MCF 10A (cell line): ENCODE measurements at regions not wholly inside any gene's neighbourhood (a gene's known extent, or its start where the extent isn't known, plus 50 kb on each side); places are given as distances from the start of the nearest gene placed in this dataset.

Experiments used
- BruUV-seq: library from RNA; stranded (reverse); fragments of 400-500 nt; replicated peaks from 2 replicates; lab custom pipeline; 2021; lab: Mats Ljungman, UMichigan
- CTCF ChIA-PET: fragments of 300-600 bp; sonication (Branson Sonifier 250); formaldehyde crosslinking; extraction: SDS; loops from one replicate; lab custom pipeline; 2021; ENCODE audit warnings: antibody characterized with exemption, inconsistent platforms; lab: Yijun Ruan, JAX
- POLR2A ChIA-PET: fragments of 300-600, 350-650 bp; sonication (Branson Sonifier 250); formaldehyde crosslinking; extraction: SDS; loops from one replicate; lab custom pipeline; 2020; ENCODE audit warnings: antibody characterized with exemption, inconsistent platforms; lab: Yijun Ruan, JAX
- DNase-seq: peaks from one replicate; pipeline ENCODE4 v3.0.0-alpha.2; 2018; ENCODE audit not compliant: unreplicated experiment
- H3K27ac Mint-ChIP-seq: one replicate; pipeline ENCODE4 v1.8.0; 2022; ENCODE audit warnings: mild to moderate bottlenecking, low read depth, mixed read lengths; ENCODE audit not compliant: unreplicated experiment
- H3K27me3 Mint-ChIP-seq: one replicate; pipeline ENCODE4 v1.8.0; 2022; ENCODE audit warnings: mixed read lengths; ENCODE audit not compliant: insufficient read depth, unreplicated experiment
- H3K36me3 Mint-ChIP-seq: one replicate; pipeline ENCODE4 v1.8.0; 2022; ENCODE audit warnings: mild to moderate bottlenecking, moderate library complexity, mixed read lengths; ENCODE audit not compliant: insufficient read depth, unreplicated experiment
- H3K4me1 Mint-ChIP-seq: one replicate; pipeline ENCODE4 v1.8.0; 2022; ENCODE audit warnings: mixed read lengths; ENCODE audit not compliant: insufficient read depth, unreplicated experiment
- H3K4me3 Mint-ChIP-seq: one replicate; pipeline ENCODE4 v1.8.0; 2022; ENCODE audit warnings: mild to moderate bottlenecking, moderate library complexity, mixed read lengths; ENCODE audit not compliant: unreplicated experiment
- H3K9me3 Mint-ChIP-seq: one replicate; pipeline ENCODE4 v1.8.0; 2022; ENCODE audit warnings: mixed read lengths; ENCODE audit not compliant: unreplicated experiment
- intact Hi-C: fragments of 100-400 bp; cut with micrococcal nuclease; formaldehyde crosslinking; loops from 2 replicates; pipeline ENCODE4 v1.14.1; 2022
- TF ChIP-seq, protein P1 (sequence below): fragments of 200-600 bp; IDR thresholded peaks from one replicate; pipeline ENCODE4 v1.8.0; 2022; ENCODE audit warnings: antibody characterized with exemption, mild to moderate bottlenecking; ENCODE audit not compliant: unreplicated experiment

- BruUV-seq = no TSS peak
- no peak for DNase-seq
- H3K36me3 Mint-ChIP-seq = no peaks in the 10 kb centered on the region
- no peaks in the 10 kb centered on the region for H3K9me3 Mint-ChIP-seq
- H3K27me3 Mint-ChIP-seq = peaks cover 19% of the 10 kb centered on the region
- H3K4me3 Mint-ChIP-seq = no peak overlapping the region
- TF ChIP-seq, protein P1, sequence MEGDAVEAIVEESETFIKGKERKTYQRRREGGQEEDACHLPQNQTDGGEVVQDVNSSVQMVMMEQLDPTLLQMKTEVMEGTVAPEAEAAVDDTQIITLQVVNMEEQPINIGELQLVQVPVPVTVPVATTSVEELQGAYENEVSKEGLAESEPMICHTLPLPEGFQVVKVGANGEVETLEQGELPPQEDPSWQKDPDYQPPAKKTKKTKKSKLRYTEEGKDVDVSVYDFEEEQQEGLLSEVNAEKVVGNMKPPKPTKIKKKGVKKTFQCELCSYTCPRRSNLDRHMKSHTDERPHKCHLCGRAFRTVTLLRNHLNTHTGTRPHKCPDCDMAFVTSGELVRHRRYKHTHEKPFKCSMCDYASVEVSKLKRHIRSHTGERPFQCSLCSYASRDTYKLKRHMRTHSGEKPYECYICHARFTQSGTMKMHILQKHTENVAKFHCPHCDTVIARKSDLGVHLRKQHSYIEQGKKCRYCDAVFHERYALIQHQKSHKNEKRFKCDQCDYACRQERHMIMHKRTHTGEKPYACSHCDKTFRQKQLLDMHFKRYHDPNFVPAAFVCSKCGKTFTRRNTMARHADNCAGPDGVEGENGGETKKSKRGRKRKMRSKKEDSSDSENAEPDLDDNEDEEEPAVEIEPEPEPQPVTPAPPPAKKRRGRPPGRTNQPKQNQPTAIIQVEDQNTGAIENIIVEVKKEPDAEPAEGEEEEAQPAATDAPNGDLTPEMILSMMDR = no peak
- peaks cover 10% of the 10 kb centered on the region for H3K4me1 Mint-ChIP-seq
- intact Hi-C loops = no loop called here
- POLR2A ChIA-PET = no interaction called here
- CTCF ChIA-PET = no interaction called here
- no peak overlapping the region for H3K27ac Mint-ChIP-seq
Measured at GRCh38 chr2:109059474-109060165, 69.4 kb upstream of the SH3RF3 start.

- BruUV-seq = no TSS peak
- H3K4me1 Mint-ChIP-seq = peaks cover 10% of the 10 kb centered on the region
- ChIA-PET POLR2A (no interaction called here), CTCF (interaction anchor here (0.8 kb wide), 2 partner anchors 16 to 69 kb away, joined by 3 read pairs; no protein-coding TSS in a partner anchor)
- no peaks in the 10 kb centered on the region for H3K36me3 Mint-ChIP-seq
- peaks cover 18% of the 10 kb centered on the region for H3K27me3 Mint-ChIP-seq
- intact Hi-C loops = no loop called here
- H3K9me3 Mint-ChIP-seq = no peaks in the 10 kb centered on the region
- H3K27ac Mint-ChIP-seq = no peak overlapping the region
- no peak overlapping the region for H3K4me3 Mint-ChIP-seq
- DNase-seq = no peak
- TF ChIP-seq, protein P1 = no peak
Measured at GRCh38 chr2:109058802-109059201, 69.8 kb upstream of the EDAR start.

DNA sequence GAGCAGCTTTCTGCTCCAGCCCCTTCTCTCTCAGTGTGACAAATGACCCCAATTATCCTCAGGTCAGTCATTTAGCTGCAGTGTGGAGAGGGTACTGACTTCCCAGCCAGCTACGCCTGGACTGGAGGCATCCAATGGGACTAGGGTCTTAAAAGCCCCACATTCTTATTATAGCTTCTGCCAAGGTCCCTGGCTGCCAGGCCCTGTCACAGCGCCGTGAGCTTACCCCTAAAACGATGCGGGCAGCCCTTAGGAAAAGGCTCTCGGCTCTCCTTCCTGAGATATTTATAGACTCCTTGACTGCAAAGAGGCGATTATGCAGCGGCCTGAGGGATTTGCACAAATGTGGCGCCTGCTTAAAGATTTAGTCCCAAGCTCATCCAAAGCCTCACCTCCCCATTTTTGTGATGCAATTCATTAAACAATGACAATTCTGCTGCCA is 69.2 kb upstream of the EDAR start:
- H3K4me1 Mint-ChIP-seq = peaks cover 4% of the 10 kb centered on the region
- ChIA-PET CTCF (interaction anchor here (0.6 to 0.8 kb wide), 3 partner anchors 15 to 466 kb away, joined by 3 read pairs; no protein-coding TSS in a partner anchor), POLR2A (no interaction called here)
- H3K27ac Mint-ChIP-seq = no peak overlapping the region
- peaks cover 18% of the 10 kb centered on the region for H3K27me3 Mint-ChIP-seq
- BruUV-seq = no TSS peak
- TF ChIP-seq, protein P1 = no peak
- H3K36me3 Mint-ChIP-seq = no peaks in the 10 kb centered on the region
- no peaks in the 10 kb centered on the region for H3K9me3 Mint-ChIP-seq
- DNase-seq = no peak
- no peak overlapping the region for H3K4me3 Mint-ChIP-seq
- intact Hi-C loops = no loop called here

DNA sequence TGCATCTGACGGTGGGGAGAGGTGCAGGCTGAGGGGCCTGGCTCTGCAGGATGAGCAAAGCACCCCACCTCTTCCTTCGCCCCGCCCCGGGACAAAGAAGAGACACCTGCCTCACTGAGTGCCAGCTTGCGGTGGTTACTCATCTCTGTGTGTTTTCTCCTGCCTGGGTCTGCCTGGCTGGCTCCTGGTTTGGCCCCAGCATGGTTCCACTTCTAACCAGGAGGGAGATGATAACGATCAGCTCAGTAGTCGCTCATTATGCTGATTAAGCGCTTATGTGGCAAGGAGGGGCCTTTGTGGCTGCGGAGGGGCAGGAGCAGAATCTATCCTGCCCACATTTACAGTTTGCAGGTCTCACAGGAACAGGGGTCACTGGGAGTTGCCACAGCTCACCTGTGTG is 68.7 kb upstream of the EDAR start:
- no peaks in the 10 kb centered on the region for H3K4me1 Mint-ChIP-seq
- BruUV-seq = no TSS peak
- peaks cover 18% of the 10 kb centered on the region for H3K27me3 Mint-ChIP-seq

More for the DNA sequence above, 68.7 kb upstream of the EDAR start:
- ChIA-PET POLR2A (no interaction called here), CTCF (interaction anchor here (0.7 to 0.8 kb wide), 3 partner anchors 9 to 68 kb away, joined by 3 read pairs; no protein-coding TSS in a partner anchor)
- no peak for DNase-seq
- TF ChIP-seq, protein P1 = no peak
- no peaks in the 10 kb centered on the region for H3K9me3 Mint-ChIP-seq
- intact Hi-C loops = no loop called here
- H3K27ac Mint-ChIP-seq = no peak overlapping the region
- H3K36me3 Mint-ChIP-seq = no peaks in the 10 kb centered on the region
- H3K4me3 Mint-ChIP-seq = no peak overlapping the region
